ENCODE measurements at regions not wholly inside any gene's neighbourhood (a gene's known extent, or its start where the extent isn't known, plus 50 kb on each side); places are given as distances from the start of the nearest gene placed in this dataset.

DNA sequence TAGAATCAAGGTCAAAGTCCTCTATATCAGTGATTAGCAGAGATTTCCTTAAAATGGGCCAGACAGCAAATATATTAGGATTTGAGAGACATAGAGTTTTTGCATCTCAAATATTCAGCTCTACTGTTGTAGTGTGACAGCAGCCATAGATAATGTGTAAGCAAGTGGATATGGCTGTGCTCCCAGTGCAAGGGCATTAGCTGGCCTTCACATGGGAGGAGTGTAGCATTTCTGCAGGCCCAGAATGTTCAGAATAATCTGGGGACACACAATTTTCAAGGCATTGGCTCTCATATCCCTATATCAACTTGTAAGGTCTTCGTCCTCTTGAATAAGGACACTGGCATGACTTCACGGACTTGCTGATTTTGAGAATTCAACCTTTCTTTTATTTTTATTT lies 402.3 kb upstream of the ADAMTS5 start:
- TF ChIP-seq, protein P1, sequence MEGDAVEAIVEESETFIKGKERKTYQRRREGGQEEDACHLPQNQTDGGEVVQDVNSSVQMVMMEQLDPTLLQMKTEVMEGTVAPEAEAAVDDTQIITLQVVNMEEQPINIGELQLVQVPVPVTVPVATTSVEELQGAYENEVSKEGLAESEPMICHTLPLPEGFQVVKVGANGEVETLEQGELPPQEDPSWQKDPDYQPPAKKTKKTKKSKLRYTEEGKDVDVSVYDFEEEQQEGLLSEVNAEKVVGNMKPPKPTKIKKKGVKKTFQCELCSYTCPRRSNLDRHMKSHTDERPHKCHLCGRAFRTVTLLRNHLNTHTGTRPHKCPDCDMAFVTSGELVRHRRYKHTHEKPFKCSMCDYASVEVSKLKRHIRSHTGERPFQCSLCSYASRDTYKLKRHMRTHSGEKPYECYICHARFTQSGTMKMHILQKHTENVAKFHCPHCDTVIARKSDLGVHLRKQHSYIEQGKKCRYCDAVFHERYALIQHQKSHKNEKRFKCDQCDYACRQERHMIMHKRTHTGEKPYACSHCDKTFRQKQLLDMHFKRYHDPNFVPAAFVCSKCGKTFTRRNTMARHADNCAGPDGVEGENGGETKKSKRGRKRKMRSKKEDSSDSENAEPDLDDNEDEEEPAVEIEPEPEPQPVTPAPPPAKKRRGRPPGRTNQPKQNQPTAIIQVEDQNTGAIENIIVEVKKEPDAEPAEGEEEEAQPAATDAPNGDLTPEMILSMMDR (IDR thresholded peaks at IDR 0.05), result no peak
- TF ChIP-seq POLR2A (IDR thresholded peaks at IDR 0.05), result no peak
